HCT116 (cell line): ENCODE measurements at regions not wholly inside any gene's neighbourhood (a gene's known extent, or its start where the extent isn't known, plus 50 kb on each side); places are given as distances from the start of the nearest gene placed in this dataset.

ENCODE experiments used
- ATAC-seq: fragments of 200-7000 bp; cut with Tn5 transposase; 2 replicates; pipeline ENCODE4 v1.9.1; 2020; ENCODE audit warnings: mild to moderate bottlenecking, moderate library complexity
- BruUV-seq: library from RNA; stranded (reverse); fragments of 400-500 nt; replicated peaks from 2 replicates; lab custom pipeline; 2021; lab: Mats Ljungman, UMichigan
- CTCF ChIA-PET: fragments of 300-600 bp; sonication (Branson Sonifier 250); formaldehyde crosslinking; loops from one replicate; lab custom pipeline; 2021; ENCODE audit warnings: antibody characterized with exemption; lab: Charles Lee
- POLR2A ChIA-PET: fragments of 300-600, 350-600 bp; sonication (Branson Sonifier 250); formaldehyde crosslinking; loops from one replicate; lab custom pipeline; 2021; ENCODE audit warnings: antibody characterized with exemption; lab: Charles Lee
- RAD21 ChIA-PET, 2 experiments: fragments of 300-600 bp; sonication (Branson Sonifier 250); formaldehyde crosslinking; loops; one replicate each; lab custom pipeline; 2023; ENCODE audit warnings: low total read pairs in 2 of 2; ENCODE audit not compliant: uncharacterized antibody in 2 of 2, unreplicated experiment in 2 of 2, low non-redundant PET in 1 of 2; lab: Charles Lee
- DNase-seq: peaks from one replicate; pipeline ENCODE4 v3.0.0-alpha.2; 2010; ENCODE audit warnings: low read depth, low spot score
- H2AFZ ChIP-seq: fragments of 200-600 bp; shearing (Covaris generic), sonication (generic); 2 replicates; pipeline ENCODE4 v1.6.1; 2017; ENCODE audit warnings: low read depth, mixed run types, mixed read lengths, antibody characterized with exemption, low read length; ENCODE audit not compliant: poor library complexity, severe bottlenecking
- H3K27ac ChIP-seq: 2 replicates; pipeline ENCODE4 v1.5.1; 2012; ENCODE audit warnings: low read depth, low read length
- H3K27me3 ChIP-seq: fragments of 200-600 bp; sonication (generic); 2 replicates; pipeline ENCODE4 v1.6.1; 2016; ENCODE audit warnings: mixed run types, low read length, mixed read lengths; ENCODE audit not compliant: insufficient read depth
- H3K36me3 ChIP-seq, 2 experiments: fragments of 200-500 bp in 1 of 2; fragments of 200-600 bp in 1 of 2; sonication (Bioruptor generic) in 1 of 2; sonication (generic) in 1 of 2; 2 replicates each; pipeline versions ENCODE4 v1.5.1 to v1.6.1; 2014 to 2016; ENCODE audit warnings: low read length in 2 of 2, inconsistent platforms in 1 of 2, mixed read lengths in 1 of 2, mixed run types in 1 of 2; ENCODE audit not compliant: insufficient read depth in 2 of 2, control insufficient read depth in 1 of 2
- H3K4me1 ChIP-seq, 2 experiments: fragments of 200-600 bp in 1 of 2; sonication (generic) in 1 of 2; 2 replicates each; pipeline versions ENCODE4 v1.5.1 to v1.6.1; 2012 to 2017; ENCODE audit warnings: low read length in 2 of 2, inconsistent platforms in 1 of 2, mild to moderate bottlenecking in 1 of 2, mixed read lengths in 1 of 2, mixed run types in 1 of 2, moderate library complexity in 1 of 2; ENCODE audit not compliant: insufficient read depth in 2 of 2, control insufficient read depth in 1 of 2
- H3K4me2 ChIP-seq: fragments of 200-600 bp; sonication (generic); 2 replicates; pipeline ENCODE4 v1.6.1; 2017; ENCODE audit warnings: mixed run types, low read length, mixed read lengths
- H3K4me3 ChIP-seq, 2 experiments: fragments of 200-600 bp in 1 of 2; sonication (generic) in 1 of 2; replicated peaks in 1 of 2; 2 replicates each; pipeline ENCODE4 v1.5.1; 2011 to 2016; ENCODE audit warnings: low read length in 2 of 2, control low read depth in 1 of 2, low read depth in 1 of 2, mild to moderate bottlenecking in 1 of 2, mixed read lengths in 1 of 2, mixed run types in 1 of 2
- H3K79me2 ChIP-seq: fragments of 200-600 bp; sonication (generic); 2 replicates; pipeline ENCODE4 v1.6.1; 2017; ENCODE audit warnings: mild to moderate bottlenecking, mixed run types, low read length, moderate library complexity, mixed read lengths; ENCODE audit not compliant: insufficient read depth
- H3K9ac ChIP-seq: fragments of 200-600 bp; sonication (generic); 2 replicates; pipeline ENCODE4 v1.6.1; 2016; ENCODE audit warnings: low read length, mixed read lengths
- H3K9me2 ChIP-seq: fragments of 200-600 bp; sonication (generic), shearing (Covaris generic); 2 replicates; pipeline ENCODE4 v1.6.1; 2017; ENCODE audit warnings: mixed run types, mild to moderate bottlenecking, moderate library complexity; ENCODE audit not compliant: insufficient read depth
- H3K9me3 ChIP-seq, 2 experiments: fragments of 200-500 bp in 1 of 2; fragments of 200-600 bp in 1 of 2; sonication (Bioruptor generic) in 1 of 2; sonication (generic) in 1 of 2; 2 replicates each; pipeline ENCODE4 v1.6.1; 2014 to 2017; ENCODE audit warnings: low read length in 2 of 2, mixed read lengths in 2 of 2, inconsistent platforms in 1 of 2, low read depth in 1 of 2, mild to moderate bottlenecking in 1 of 2, mixed run types in 1 of 2, moderate library complexity in 1 of 2; ENCODE audit not compliant: control insufficient read depth in 1 of 2, insufficient read depth in 1 of 2
- H4K20me1 ChIP-seq: fragments of 200-600 bp; sonication (generic), shearing (Covaris generic); 2 replicates; pipeline ENCODE4 v1.6.1; 2017; ENCODE audit warnings: mixed run types, mild to moderate bottlenecking, moderate library complexity; ENCODE audit not compliant: insufficient read depth
- CEBPB ChIP-seq: IDR thresholded peaks from 2 replicates; pipeline ENCODE4 v1.6.1; 2012; ENCODE audit warnings: low read depth
- EGR1 ChIP-seq: IDR thresholded peaks from 2 replicates; pipeline ENCODE4 v1.6.1; 2012; ENCODE audit warnings: low read depth
- ELF1 ChIP-seq: IDR thresholded peaks from 2 replicates; pipeline ENCODE4 v1.6.1; 2012; ENCODE audit warnings: low read depth, borderline replicate concordance
- EZH2 ChIP-seq: fragments of 200-600 bp; sonication (generic); IDR thresholded peaks from 2 replicates; pipeline ENCODE4 v1.6.1; 2017; ENCODE audit warnings: antibody characterized with exemption, mixed run types
- EZH2phosphoT487 ChIP-seq: fragments of 200-600 bp; IDR thresholded peaks from 2 replicates; pipeline ENCODE4 v1.6.1; 2018; ENCODE audit warnings: antibody characterized with exemption, borderline replicate concordance
- FOSL1 ChIP-seq: IDR thresholded peaks from 2 replicates; pipeline ENCODE4 v1.6.1; 2012; ENCODE audit warnings: low read depth
- JUND ChIP-seq: IDR thresholded peaks from 2 replicates; pipeline ENCODE4 v1.6.1; 2012
- POLR2A ChIP-seq: IDR thresholded peaks from 2 replicates; pipeline ENCODE4 v1.7.0; 2011; ENCODE audit warnings: borderline replicate concordance; ENCODE audit not compliant: insufficient read depth, insufficient read length; ENCODE audit errors: extremely low read depth
- POLR2AphosphoS5 ChIP-seq: IDR thresholded peaks from 2 replicates; pipeline ENCODE4 v1.6.1; 2011; ENCODE audit warnings: mild to moderate bottlenecking, low read depth, low read length, moderate library complexity
- RAD21 ChIP-seq: IDR thresholded peaks from 2 replicates; pipeline ENCODE4 v1.6.1; 2012; ENCODE audit warnings: low read depth, mild to moderate bottlenecking
- SIN3A ChIP-seq: IDR thresholded peaks from 2 replicates; pipeline ENCODE4 v1.6.1; 2012; ENCODE audit warnings: low read depth
- TCF7L2 ChIP-seq: IDR thresholded peaks from 2 replicates; pipeline ENCODE4 v1.7.0; 2011; ENCODE audit warnings: borderline replicate concordance, inconsistent platforms; ENCODE audit not compliant: insufficient read depth, insufficient read length; ENCODE audit errors: extremely low read depth
- YY1 ChIP-seq: IDR thresholded peaks from 2 replicates; pipeline ENCODE4 v1.6.1; 2011; ENCODE audit warnings: low read length, low read depth, moderate library complexity, mild to moderate bottlenecking; ENCODE audit not compliant: insufficient replicate concordance; ENCODE audit errors: extremely low read depth
- ZBTB33 ChIP-seq: IDR thresholded peaks from 2 replicates; pipeline ENCODE4 v1.6.1; 2011; ENCODE audit warnings: mild to moderate bottlenecking, low read length, moderate library complexity; ENCODE audit not compliant: insufficient replicate concordance; ENCODE audit errors: extremely low read depth
- ZNF274 ChIP-seq: fragments of 200-500 bp; sonication (Bioruptor generic); IDR thresholded peaks from 2 replicates; pipeline ENCODE4 v1.6.1; 2014; ENCODE audit warnings: mild to moderate bottlenecking, low read depth, low read length, inconsistent platforms
- intact Hi-C: fragments of 100-400 bp; cut with micrococcal nuclease; formaldehyde crosslinking; loops from 2 replicates; pipeline ENCODE4 v1.10.0; 2022
- TF ChIP-seq, protein P1 (sequence below): IDR thresholded peaks from 2 replicates; pipeline ENCODE4 v1.6.1; 2012
- TF ChIP-seq, protein P2 (sequence below), 3 experiments: fragments of 200-600 bp in 1 of 3; sonication (generic) in 1 of 3; IDR thresholded peaks in 2 of 3; conservative IDR thresholded peaks in 1 of 3; 2 replicates each; pipeline ENCODE4 v1.5.1; 2012 to 2017; ENCODE audit warnings: low read depth in 2 of 3, low read length in 2 of 3, antibody characterized with exemption in 1 of 3, borderline replicate concordance in 1 of 3, control low read depth in 1 of 3, mild to moderate bottlenecking in 1 of 3, mixed read lengths in 1 of 3, mixed run types in 1 of 3, moderate library complexity in 1 of 3; ENCODE audit not compliant: insufficient read depth in 1 of 3
- TF ChIP-seq, protein P3 (sequence below): IDR thresholded peaks from 2 replicates; pipeline ENCODE4 v1.6.1; 2012

DNA sequence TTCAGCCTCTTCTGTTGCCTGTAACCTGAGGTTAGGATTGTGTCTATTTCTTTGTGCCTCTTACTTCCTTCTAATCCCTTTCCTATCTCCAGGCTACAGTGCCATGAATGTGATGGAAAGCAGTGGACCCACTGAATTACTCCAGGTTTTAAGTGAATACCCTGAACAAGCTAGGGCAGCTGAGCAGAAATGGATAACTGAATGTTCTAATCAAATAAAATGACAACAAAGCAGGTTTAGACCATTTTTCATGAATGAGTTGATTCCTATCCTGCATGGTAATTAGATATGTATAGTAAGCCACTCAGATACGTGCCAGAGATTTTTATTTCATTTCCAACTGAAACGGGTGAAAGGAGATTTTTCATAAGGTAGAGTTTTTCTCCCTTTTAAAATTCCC lies 127.5 kb upstream of the ZP4 start:
- H3K36me3 ChIP-seq = no peaks in the 10 kb centered on the region
- DNase-seq = no peak
- peaks cover 12 to 17% of the 10 kb centered on the region in 2 experiments; a peak in 2 of 4 replicates for H3K9me3 ChIP-seq
- no peaks in the 10 kb centered on the region for H3K79me2 ChIP-seq
- TF ChIP-seq POLR2AphosphoS5 (no peak), ZNF274 (no peak), POLR2A (no peak), TCF7L2 (no peak), YY1 (no peak), EZH2phosphoT487 (no peak), FOSL1 (no peak), ZBTB33 (no peak), ELF1 (no peak), EGR1 (no peak), RAD21 (no peak), SIN3A (no peak), EZH2 (no peak), CEBPB (no peak), JUND (no peak)
- TF ChIP-seq, protein P1, sequence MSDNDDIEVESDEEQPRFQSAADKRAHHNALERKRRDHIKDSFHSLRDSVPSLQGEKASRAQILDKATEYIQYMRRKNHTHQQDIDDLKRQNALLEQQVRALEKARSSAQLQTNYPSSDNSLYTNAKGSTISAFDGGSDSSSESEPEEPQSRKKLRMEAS = no peak
- TF ChIP-seq, protein P2, sequence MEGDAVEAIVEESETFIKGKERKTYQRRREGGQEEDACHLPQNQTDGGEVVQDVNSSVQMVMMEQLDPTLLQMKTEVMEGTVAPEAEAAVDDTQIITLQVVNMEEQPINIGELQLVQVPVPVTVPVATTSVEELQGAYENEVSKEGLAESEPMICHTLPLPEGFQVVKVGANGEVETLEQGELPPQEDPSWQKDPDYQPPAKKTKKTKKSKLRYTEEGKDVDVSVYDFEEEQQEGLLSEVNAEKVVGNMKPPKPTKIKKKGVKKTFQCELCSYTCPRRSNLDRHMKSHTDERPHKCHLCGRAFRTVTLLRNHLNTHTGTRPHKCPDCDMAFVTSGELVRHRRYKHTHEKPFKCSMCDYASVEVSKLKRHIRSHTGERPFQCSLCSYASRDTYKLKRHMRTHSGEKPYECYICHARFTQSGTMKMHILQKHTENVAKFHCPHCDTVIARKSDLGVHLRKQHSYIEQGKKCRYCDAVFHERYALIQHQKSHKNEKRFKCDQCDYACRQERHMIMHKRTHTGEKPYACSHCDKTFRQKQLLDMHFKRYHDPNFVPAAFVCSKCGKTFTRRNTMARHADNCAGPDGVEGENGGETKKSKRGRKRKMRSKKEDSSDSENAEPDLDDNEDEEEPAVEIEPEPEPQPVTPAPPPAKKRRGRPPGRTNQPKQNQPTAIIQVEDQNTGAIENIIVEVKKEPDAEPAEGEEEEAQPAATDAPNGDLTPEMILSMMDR (IDR thresholded peaks at IDR 0.05 in 2 of 3, conservative IDR thresholded peaks at IDR 0.05 in 1 of 3; ENCODE audit: borderline replicate concordance in 1 of 3, insufficient read depth in 1 of 3, low read depth in 2 of 3, low read length in 2 of 3) = no peak
- TF ChIP-seq, protein P3, sequence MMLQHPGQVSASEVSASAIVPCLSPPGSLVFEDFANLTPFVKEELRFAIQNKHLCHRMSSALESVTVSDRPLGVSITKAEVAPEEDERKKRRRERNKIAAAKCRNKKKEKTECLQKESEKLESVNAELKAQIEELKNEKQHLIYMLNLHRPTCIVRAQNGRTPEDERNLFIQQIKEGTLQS = no peak
- no peak overlapping the region for H3K27ac ChIP-seq
- no peak overlapping the region for H3K4me3 ChIP-seq
- no peak overlapping the region for H3K9ac ChIP-seq
- H2AFZ ChIP-seq = no peak overlapping the region
- no peaks in the 10 kb centered on the region for H3K27me3 ChIP-seq
- no peaks in the 10 kb centered on the region for H3K4me1 ChIP-seq
- intact Hi-C loops = no loop called here
- POLR2A ChIA-PET = no interaction called here
- ATAC-seq = no peak
- BruUV-seq = no TSS peak
- no peaks in the 10 kb centered on the region for H3K9me2 ChIP-seq
- no peak overlapping the region for H3K4me2 ChIP-seq
- RAD21 ChIA-PET = no interaction called here
- CTCF ChIA-PET = no interaction called here
- H4K20me1 ChIP-seq = no peaks in the 10 kb centered on the region
